ENCODE measurements at regions not wholly inside any gene's neighbourhood (a gene's known extent, or its start where the extent isn't known, plus 50 kb on each side); places are given as distances from the start of the nearest gene placed in this dataset.

GRCh38 chr2:83674050-83674449 is 785.0 kb downstream of the SUCLG1 start:
- no peak for DNase-seq
- H3K36me3 ChIP-seq (ENCODE audit: control insufficient read depth, insufficient read depth, low read length): no peaks in the 10 kb centered on the region
- H3K9me3 ChIP-seq (replicated peaks; ENCODE audit: control insufficient read depth, low read depth, low read length): no peaks in the 10 kb centered on the region
- H3K27ac ChIP-seq (ENCODE audit: low read length): no peak overlapping the region
- H3K4me3 ChIP-seq (ENCODE audit: low read length): no peak overlapping the region
- WGBS (ENCODE audit: insufficient coverage): no CpG with 5 or more reads among the region's 3 CpGs
- H3K27me3 ChIP-seq (ENCODE audit: control insufficient read depth, insufficient read depth, low read length): no peaks in the 10 kb centered on the region
- H3K4me1 ChIP-seq (ENCODE audit: control insufficient read depth, insufficient read depth, low read length): no peaks in the 10 kb centered on the region

- Histone ChIP-seq H3K27me3 (ENCODE audit: control insufficient read depth, insufficient read depth, low read length) (no peaks in the 10 kb centered on the region), H3K36me3 (ENCODE audit: control insufficient read depth, insufficient read depth, low read length) (no peaks in the 10 kb centered on the region), H3K27ac (ENCODE audit: low read length) (no peak overlapping the region), H3K9me3 (replicated peaks; ENCODE audit: control insufficient read depth, low read depth, low read length) (no peaks in the 10 kb centered on the region), H3K4me3 (ENCODE audit: low read length) (no peak overlapping the region), H3K4me1 (ENCODE audit: control insufficient read depth, insufficient read depth, low read length) (no peaks in the 10 kb centered on the region)
- peak; percentile 5 for DNase-seq
- no CpG with 5 or more reads among the region's 2 CpGs for WGBS (ENCODE audit: insufficient coverage)
Observed at GRCh38 chr2:83665894-83666293, 793.2 kb downstream of the SUCLG1 start.

GRCh38 chr2:83665154-83665553 is 793.9 kb downstream of the SUCLG1 start:
- no peak overlapping the region for H3K27ac ChIP-seq (ENCODE audit: low read length)
- no peaks in the 10 kb centered on the region for H3K36me3 ChIP-seq (ENCODE audit: control insufficient read depth, insufficient read depth, low read length)
- no peak overlapping the region for H3K4me3 ChIP-seq (ENCODE audit: low read length)
- no peaks in the 10 kb centered on the region for H3K4me1 ChIP-seq (ENCODE audit: control insufficient read depth, insufficient read depth, low read length)
- WGBS (ENCODE audit: insufficient coverage): no CpG with 5 or more reads among the region's 1 CpG
- DNase-seq: no peak
- no peaks in the 10 kb centered on the region for H3K9me3 ChIP-seq (replicated peaks; ENCODE audit: control insufficient read depth, low read depth, low read length)
- no peaks in the 10 kb centered on the region for H3K27me3 ChIP-seq (ENCODE audit: control insufficient read depth, insufficient read depth, low read length)

- Histone ChIP-seq H3K4me3 (ENCODE audit: low read length) (no peak overlapping the region), H3K4me1 (ENCODE audit: control insufficient read depth, insufficient read depth, low read length) (no peaks in the 10 kb centered on the region), H3K36me3 (ENCODE audit: control insufficient read depth, insufficient read depth, low read length) (no peaks in the 10 kb centered on the region), H3K27ac (ENCODE audit: low read length) (no peak overlapping the region), H3K27me3 (ENCODE audit: control insufficient read depth, insufficient read depth, low read length) (no peaks in the 10 kb centered on the region), H3K9me3 (replicated peaks; ENCODE audit: control insufficient read depth, low read depth, low read length) (no peaks in the 10 kb centered on the region)
- WGBS (ENCODE audit: insufficient coverage): 77% methylated on average over 1 of the region's 1 CpG
- no peak for DNase-seq
Observed at GRCh38 chr2:83661711-83662110, 797.4 kb downstream of the SUCLG1 start.

GRCh38 chr2:83654091-83654611 is 804.9 kb downstream of the SUCLG1 start:
- Histone ChIP-seq H3K27me3 (ENCODE audit: control insufficient read depth, insufficient read depth, low read length) (no peaks in the 10 kb centered on the region), H3K4me1 (ENCODE audit: control insufficient read depth, insufficient read depth, low read length) (no peaks in the 10 kb centered on the region), H3K4me3 (ENCODE audit: low read length) (no peak overlapping the region), H3K36me3 (ENCODE audit: control insufficient read depth, insufficient read depth, low read length) (no peaks in the 10 kb centered on the region), H3K9me3 (replicated peaks; ENCODE audit: control insufficient read depth, low read depth, low read length) (no peaks in the 10 kb centered on the region), H3K27ac (ENCODE audit: low read length) (no peak overlapping the region)
- no peak for DNase-seq
- WGBS (ENCODE audit: insufficient coverage): no CpG with 5 or more reads among the region's 1 CpG

GRCh38 chr2:83650898-83651297 is 808.2 kb downstream of the SUCLG1 start:
- DNase-seq: peak; percentile 34
- H3K4me1 ChIP-seq (ENCODE audit: control insufficient read depth, insufficient read depth, low read length): no peaks in the 10 kb centered on the region
- H3K4me3 ChIP-seq (ENCODE audit: low read length): no peak overlapping the region
- H3K36me3 ChIP-seq (ENCODE audit: control insufficient read depth, insufficient read depth, low read length): no peaks in the 10 kb centered on the region
- no peak overlapping the region for H3K27ac ChIP-seq (ENCODE audit: low read length)
- no peaks in the 10 kb centered on the region for H3K27me3 ChIP-seq (ENCODE audit: control insufficient read depth, insufficient read depth, low read length)
- H3K9me3 ChIP-seq (replicated peaks; ENCODE audit: control insufficient read depth, low read depth, low read length): no peaks in the 10 kb centered on the region
- WGBS (ENCODE audit: insufficient coverage): no CpG with 5 or more reads among the region's 1 CpG

GRCh38 chr2:83650161-83650560 is 808.9 kb downstream of the SUCLG1 start:
- Histone ChIP-seq H3K9me3 (replicated peaks; ENCODE audit: control insufficient read depth, low read depth, low read length) (no peaks in the 10 kb centered on the region), H3K4me1 (ENCODE audit: control insufficient read depth, insufficient read depth, low read length) (no peaks in the 10 kb centered on the region), H3K36me3 (ENCODE audit: control insufficient read depth, insufficient read depth, low read length) (no peaks in the 10 kb centered on the region), H3K27ac (ENCODE audit: low read length) (no peak overlapping the region), H3K4me3 (ENCODE audit: low read length) (no peak overlapping the region), H3K27me3 (ENCODE audit: control insufficient read depth, insufficient read depth, low read length) (no peaks in the 10 kb centered on the region)
- WGBS (ENCODE audit: insufficient coverage): no CpG with 5 or more reads among the region's 2 CpGs
- DNase-seq: peak; percentile 18

GRCh38 chr2:83640506-83640905 is 818.6 kb downstream of the SUCLG1 start:
- Histone ChIP-seq H3K36me3 (ENCODE audit: control insufficient read depth, insufficient read depth, low read length) (no peaks in the 10 kb centered on the region), H3K27ac (ENCODE audit: low read length) (no peak overlapping the region), H3K4me3 (ENCODE audit: low read length) (no peak overlapping the region), H3K27me3 (ENCODE audit: control insufficient read depth, insufficient read depth, low read length) (no peaks in the 10 kb centered on the region), H3K9me3 (replicated peaks; ENCODE audit: control insufficient read depth, low read depth, low read length) (no peaks in the 10 kb centered on the region), H3K4me1 (ENCODE audit: control insufficient read depth, insufficient read depth, low read length) (no peaks in the 10 kb centered on the region)
- no peak for DNase-seq

GRCh38 chr2:83633423-83633822 is 825.7 kb downstream of the SUCLG1 start:
- no peaks in the 10 kb centered on the region for H3K4me1 ChIP-seq (ENCODE audit: control insufficient read depth, insufficient read depth, low read length)
- no peak overlapping the region for H3K27ac ChIP-seq (ENCODE audit: low read length)
- H3K4me3 ChIP-seq (ENCODE audit: low read length): no peak overlapping the region
- no peak for DNase-seq
- H3K9me3 ChIP-seq (replicated peaks; ENCODE audit: control insufficient read depth, low read depth, low read length): no peaks in the 10 kb centered on the region
- no peaks in the 10 kb centered on the region for H3K27me3 ChIP-seq (ENCODE audit: control insufficient read depth, insufficient read depth, low read length)
- WGBS (ENCODE audit: insufficient coverage): no CpG with 5 or more reads among the region's 2 CpGs
- no peaks in the 10 kb centered on the region for H3K36me3 ChIP-seq (ENCODE audit: control insufficient read depth, insufficient read depth, low read length)

- WGBS (ENCODE audit: insufficient coverage): no CpG with 5 or more reads among the region's 2 CpGs
- H3K27me3 ChIP-seq (ENCODE audit: control insufficient read depth, insufficient read depth, low read length): no peaks in the 10 kb centered on the region
- H3K4me1 ChIP-seq (ENCODE audit: control insufficient read depth, insufficient read depth, low read length): no peaks in the 10 kb centered on the region
Observed at GRCh38 chr2:83630351-83630750, 828.7 kb downstream of the SUCLG1 start.

GRCh38 chr2:83615511-83615910 is 843.6 kb downstream of the SUCLG1 start:
- Histone ChIP-seq H3K27me3 (ENCODE audit: control insufficient read depth, insufficient read depth, low read length) (no peaks in the 10 kb centered on the region), H3K36me3 (ENCODE audit: control insufficient read depth, insufficient read depth, low read length) (no peaks in the 10 kb centered on the region), H3K4me1 (ENCODE audit: control insufficient read depth, insufficient read depth, low read length) (no peaks in the 10 kb centered on the region), H3K27ac (ENCODE audit: low read length) (no peak overlapping the region), H3K9me3 (replicated peaks; ENCODE audit: control insufficient read depth, low read depth, low read length) (no peaks in the 10 kb centered on the region), H3K4me3 (ENCODE audit: low read length) (no peak overlapping the region)
- DNase-seq: peak; percentile 1
- WGBS (ENCODE audit: insufficient coverage): no CpG with 5 or more reads among the region's 4 CpGs

More at GRCh38 chr2:83630351-83630750, 828.7 kb downstream of the SUCLG1 start:
- Histone ChIP-seq H3K9me3 (replicated peaks; ENCODE audit: control insufficient read depth, low read depth, low read length) (no peaks in the 10 kb centered on the region), H3K36me3 (ENCODE audit: control insufficient read depth, insufficient read depth, low read length) (no peaks in the 10 kb centered on the region), H3K4me3 (ENCODE audit: low read length) (no peak overlapping the region), H3K27ac (ENCODE audit: low read length) (no peak overlapping the region)
- no peak for DNase-seq
